LNCaP clone FGC (cell line): ENCODE measurements at regions not wholly inside any gene's neighbourhood (a gene's known extent, or its start where the extent isn't known, plus 50 kb on each side); places are given as distances from the start of the nearest gene placed in this dataset.

Experiments used
- DNase-seq: peaks from one replicate; pipeline ENCODE4 v3.0.0-alpha.2; 2011; ENCODE audit warnings: low read depth
- H3K4me3 ChIP-seq: 2 replicates; pipeline ENCODE4 v1.5.1; 2011; ENCODE audit warnings: mild to moderate bottlenecking, low read depth, low read length, control low read depth
- TF ChIP-seq, protein P1 (sequence below): IDR thresholded peaks from 2 replicates; pipeline ENCODE4 v1.5.1; 2012; ENCODE audit warnings: mild to moderate bottlenecking; ENCODE audit not compliant: control insufficient read depth, insufficient read depth; ENCODE audit errors: extremely low read depth

GRCh38 chr2:150783015-150783414 is 295.5 kb upstream of the RND3 start:
- DNase-seq = no peak
- TF ChIP-seq, protein P1, sequence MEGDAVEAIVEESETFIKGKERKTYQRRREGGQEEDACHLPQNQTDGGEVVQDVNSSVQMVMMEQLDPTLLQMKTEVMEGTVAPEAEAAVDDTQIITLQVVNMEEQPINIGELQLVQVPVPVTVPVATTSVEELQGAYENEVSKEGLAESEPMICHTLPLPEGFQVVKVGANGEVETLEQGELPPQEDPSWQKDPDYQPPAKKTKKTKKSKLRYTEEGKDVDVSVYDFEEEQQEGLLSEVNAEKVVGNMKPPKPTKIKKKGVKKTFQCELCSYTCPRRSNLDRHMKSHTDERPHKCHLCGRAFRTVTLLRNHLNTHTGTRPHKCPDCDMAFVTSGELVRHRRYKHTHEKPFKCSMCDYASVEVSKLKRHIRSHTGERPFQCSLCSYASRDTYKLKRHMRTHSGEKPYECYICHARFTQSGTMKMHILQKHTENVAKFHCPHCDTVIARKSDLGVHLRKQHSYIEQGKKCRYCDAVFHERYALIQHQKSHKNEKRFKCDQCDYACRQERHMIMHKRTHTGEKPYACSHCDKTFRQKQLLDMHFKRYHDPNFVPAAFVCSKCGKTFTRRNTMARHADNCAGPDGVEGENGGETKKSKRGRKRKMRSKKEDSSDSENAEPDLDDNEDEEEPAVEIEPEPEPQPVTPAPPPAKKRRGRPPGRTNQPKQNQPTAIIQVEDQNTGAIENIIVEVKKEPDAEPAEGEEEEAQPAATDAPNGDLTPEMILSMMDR = no peak
- H3K4me3 ChIP-seq = no peak overlapping the region

DNA sequence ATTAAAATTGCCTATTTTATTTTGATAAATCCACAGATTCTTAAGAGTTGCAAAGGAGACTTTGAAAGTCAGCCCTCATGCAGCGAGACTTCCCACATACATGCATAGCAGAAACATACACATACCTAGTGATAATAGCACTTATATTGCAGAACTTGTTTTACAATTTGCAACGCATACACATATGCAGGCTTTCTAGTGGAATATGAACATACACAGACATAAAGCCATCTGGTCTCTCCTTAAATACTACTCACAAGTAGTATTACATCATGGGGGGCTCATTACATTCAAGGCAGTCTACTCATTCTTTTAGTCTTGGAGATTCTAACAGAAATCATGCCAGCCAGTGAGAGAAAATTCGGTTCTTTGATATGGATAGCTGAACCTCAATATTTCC is 295.1 kb upstream of the RND3 start:
- no peak for DNase-seq
- TF ChIP-seq, protein P1 = no peak
- H3K4me3 ChIP-seq = no peak overlapping the region

DNA sequence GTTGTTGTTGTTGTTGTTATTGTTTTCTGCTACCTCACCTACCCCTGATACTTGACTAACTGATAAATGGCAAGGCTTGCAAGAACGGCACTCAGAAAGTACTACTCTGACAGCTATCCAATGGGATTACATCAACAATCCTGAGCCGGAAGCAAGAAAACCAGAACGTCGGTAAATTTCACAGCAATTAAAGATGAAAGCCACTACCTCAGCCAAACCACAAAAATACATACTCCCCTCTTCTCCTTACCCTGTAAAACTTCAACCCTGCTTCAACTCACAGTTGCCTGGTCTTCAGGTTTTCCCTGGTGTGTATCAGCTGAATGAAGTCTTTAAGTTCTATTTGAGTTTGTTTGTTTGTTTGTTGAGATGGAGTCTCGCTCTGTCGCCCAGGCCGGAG is 293.7 kb upstream of the RND3 start:
- DNase-seq = no peak
- H3K4me3 ChIP-seq = no peak overlapping the region
- TF ChIP-seq, protein P1 = no peak

GRCh38 chr2:150778828-150779227 is 291.4 kb upstream of the RND3 start:
- no peak for DNase-seq
- H3K4me3 ChIP-seq = no peak overlapping the region
- TF ChIP-seq, protein P1 = no peak

GRCh38 chr2:150769421-150769820 is 282.0 kb upstream of the RND3 start:
- no peak overlapping the region for H3K4me3 ChIP-seq
- no peak for DNase-seq
- TF ChIP-seq, protein P1 = no peak

DNA sequence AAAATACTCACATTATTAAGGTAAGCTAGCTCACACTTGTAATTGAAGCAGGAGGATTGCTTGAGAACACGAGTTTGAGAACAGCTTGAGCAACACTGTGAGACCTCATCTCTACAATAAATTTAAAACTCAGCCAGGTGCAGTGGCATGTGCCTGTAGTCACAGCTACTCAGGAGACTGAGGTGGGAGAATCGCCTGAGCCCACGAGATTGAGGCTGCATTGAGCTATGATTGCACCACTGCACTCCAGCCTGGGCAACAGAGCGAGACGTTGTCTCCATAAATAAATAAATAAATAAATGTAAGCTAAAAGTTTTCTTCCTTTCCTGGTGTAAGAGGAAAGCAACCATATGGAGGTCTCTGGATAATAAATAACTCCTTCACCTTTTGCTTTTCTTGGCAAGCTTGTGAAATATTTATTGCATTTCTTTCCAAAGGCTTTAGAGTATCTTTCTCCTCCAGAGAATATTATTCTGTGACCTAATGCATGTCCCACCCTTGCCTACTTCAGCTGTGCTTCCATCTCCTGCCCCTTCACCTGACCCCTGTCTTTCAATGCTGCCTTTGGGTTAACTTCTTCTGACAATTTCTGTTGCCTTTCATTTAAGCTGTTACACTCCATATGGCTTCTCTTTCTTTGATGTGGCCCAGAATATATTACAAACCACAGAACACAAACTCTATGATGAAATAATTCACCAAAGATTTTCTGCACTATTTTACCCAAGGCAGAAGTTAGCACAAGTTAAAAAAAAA is 280.7 kb upstream of the RND3 start:
- H3K4me3 ChIP-seq = no peak overlapping the region
- TF ChIP-seq, protein P1 = no peak
- no peak for DNase-seq

- no peak for DNase-seq
- TF ChIP-seq, protein P1 = no peak
Observed at GRCh38 chr2:150762571-150762970, 275.1 kb upstream of the RND3 start.

More at GRCh38 chr2:150762571-150762970, 275.1 kb upstream of the RND3 start:
- no peak overlapping the region for H3K4me3 ChIP-seq
